Nephron progenitor cell (in vitro differentiated cells): ENCODE measurements at regions not wholly inside any gene's neighbourhood (a gene's known extent, or its start where the extent isn't known, plus 50 kb on each side); places are given as distances from the start of the nearest gene placed in this dataset.

Source experiments
- DNase-seq: peaks from one replicate; pipeline ENCODE4 v3.0.0; 2021
- H3K27ac Mint-ChIP-seq: 2 replicates; pipeline ENCODE4 v1.8.0; 2021; ENCODE audit warnings: mild to moderate bottlenecking, moderate library complexity, mixed read lengths
- H3K27me3 Mint-ChIP-seq: 2 replicates; pipeline ENCODE4 v1.8.0; 2021; ENCODE audit warnings: mild to moderate bottlenecking, low read depth, mixed read lengths; ENCODE audit not compliant: poor library complexity
- H3K36me3 Mint-ChIP-seq: 2 replicates; pipeline ENCODE4 v1.8.0; 2021; ENCODE audit warnings: low read depth, mixed read lengths
- H3K4me1 Mint-ChIP-seq: 2 replicates; pipeline ENCODE4 v1.8.0; 2021; ENCODE audit warnings: mixed read lengths
- H3K4me3 Mint-ChIP-seq: 2 replicates; pipeline ENCODE4 v1.8.0; 2021; ENCODE audit warnings: mild to moderate bottlenecking, moderate library complexity, mixed read lengths
- H3K9me3 Mint-ChIP-seq: 2 replicates; pipeline ENCODE4 v1.8.0; 2021; ENCODE audit warnings: mild to moderate bottlenecking, moderate library complexity, mixed read lengths
- CTCF ChIP-seq: fragments of 200-600 bp; sonication (generic); IDR thresholded peaks from 2 replicates; pipeline ENCODE4 v1.5.0; 2021; ENCODE audit warnings: antibody characterized with exemption

GRCh38 chr4:59024257-59024656, 1914.1 kb upstream of the IGFBP7 start:
- no peak for TF ChIP-seq CTCF
- no peaks in the 10 kb centered on the region for H3K27me3 Mint-ChIP-seq
- H3K27ac Mint-ChIP-seq = no peak overlapping the region
- H3K9me3 Mint-ChIP-seq = no peaks in the 10 kb centered on the region
- no peak for DNase-seq
- H3K4me1 Mint-ChIP-seq = no peaks in the 10 kb centered on the region
- no peaks in the 10 kb centered on the region for H3K36me3 Mint-ChIP-seq
- H3K4me3 Mint-ChIP-seq = no peak overlapping the region

GRCh38 chr4:59037812-59038211, 1927.6 kb upstream of the IGFBP7 start:
- H3K9me3 Mint-ChIP-seq = no peaks in the 10 kb centered on the region

GRCh38 chr4:59039046-59039445, 1928.9 kb upstream of the IGFBP7 start:
- H3K27me3 Mint-ChIP-seq = no peaks in the 10 kb centered on the region
- no peak overlapping the region for H3K27ac Mint-ChIP-seq
- no peaks in the 10 kb centered on the region for H3K4me1 Mint-ChIP-seq
- H3K4me3 Mint-ChIP-seq = no peak overlapping the region
- TF ChIP-seq CTCF = no peak
- H3K36me3 Mint-ChIP-seq = no peaks in the 10 kb centered on the region
- no peak for DNase-seq
- no peaks in the 10 kb centered on the region for H3K9me3 Mint-ChIP-seq

More at GRCh38 chr4:59037812-59038211, 1927.6 kb upstream of the IGFBP7 start:
- TF ChIP-seq CTCF = no peak
- no peak for DNase-seq
- Mint-ChIP-seq H3K36me3 (no peaks in the 10 kb centered on the region), H3K4me3 (no peak overlapping the region), H3K27me3 (no peaks in the 10 kb centered on the region), H3K27ac (no peak overlapping the region), H3K4me1 (no peaks in the 10 kb centered on the region)

GRCh38 chr4:59044286-59044900, 1934.2 kb upstream of the IGFBP7 start:
- H3K27ac Mint-ChIP-seq = no peak overlapping the region
- no peaks in the 10 kb centered on the region for H3K4me1 Mint-ChIP-seq
- DNase-seq = no peak
- TF ChIP-seq CTCF = no peak
- H3K27me3 Mint-ChIP-seq = no peaks in the 10 kb centered on the region
- H3K36me3 Mint-ChIP-seq = no peaks in the 10 kb centered on the region
- H3K4me3 Mint-ChIP-seq = no peak overlapping the region
- H3K9me3 Mint-ChIP-seq = no peaks in the 10 kb centered on the region

- no peak overlapping the region for H3K27ac Mint-ChIP-seq
- H3K4me1 Mint-ChIP-seq = no peaks in the 10 kb centered on the region
- TF ChIP-seq CTCF = no peak
- H3K27me3 Mint-ChIP-seq = no peaks in the 10 kb centered on the region
- H3K4me3 Mint-ChIP-seq = no peak overlapping the region
- no peaks in the 10 kb centered on the region for H3K9me3 Mint-ChIP-seq
- H3K36me3 Mint-ChIP-seq = no peaks in the 10 kb centered on the region
- no peak for DNase-seq
Observed at GRCh38 chr4:59054086-59054485, 1943.9 kb upstream of the IGFBP7 start.

GRCh38 chr4:59057804-59058203, 1947.6 kb upstream of the IGFBP7 start:
- H3K9me3 Mint-ChIP-seq = no peaks in the 10 kb centered on the region

More at GRCh38 chr4:59057804-59058203, 1947.6 kb upstream of the IGFBP7 start:
- peaks cover 2% of the 10 kb centered on the region for H3K27me3 Mint-ChIP-seq
- TF ChIP-seq CTCF = no peak
- H3K36me3 Mint-ChIP-seq = no peaks in the 10 kb centered on the region
- DNase-seq = no peak
- H3K4me3 Mint-ChIP-seq = no peak overlapping the region
- no peak overlapping the region for H3K27ac Mint-ChIP-seq
- no peaks in the 10 kb centered on the region for H3K4me1 Mint-ChIP-seq
